ENCODE measurements at regions not wholly inside any gene's neighbourhood (a gene's known extent, or its start where the extent isn't known, plus 50 kb on each side); places are given as distances from the start of the nearest gene placed in this dataset.

- ChIA-PET POLR2A (no interaction called here), CTCF (no interaction called here)
- H3K9me3 ChIP-seq (ENCODE audit: control extremely low read depth in 1 of 3, control insufficient read depth in 2 of 3, insufficient read depth in 1 of 3, low read length in 2 of 3), result no peaks in the 10 kb centered on the region
- no peak for ATAC-seq (ENCODE audit: low read depth)
- no peak overlapping the region for H3K27ac ChIP-seq (ENCODE audit: low read length in 2 of 2)
- DNase-seq, result no peak
- H3K79me2 ChIP-seq (ENCODE audit: control insufficient read depth, insufficient read depth, low read length), result no peaks in the 10 kb centered on the region
- H3K4me1 Mint-ChIP-seq, result no peaks in the 10 kb centered on the region
- WGBS (ENCODE audit: insufficient coverage), result 72% methylated on average over 5 of the region's 6 CpGs
- intact Hi-C loops (cut with micrococcal nuclease), result no loop called here
- no peak overlapping the region for H3K4me2 ChIP-seq (replicated peaks; ENCODE audit: low read depth, low read length, poor library complexity, severe bottlenecking)
- no peak overlapping the region for H3K9ac ChIP-seq (ENCODE audit: low read length)
- no peaks in the 10 kb centered on the region for H3K36me3 ChIP-seq (replicated peaks in 1 of 2; ENCODE audit: control extremely low read depth in 1 of 2, control insufficient read depth in 1 of 2, extremely low read depth in 1 of 2, insufficient read depth in 2 of 2, low read length in 1 of 2)
- H3K27me3 Mint-ChIP-seq, result peaks cover 27% of the 10 kb centered on the region
- no peaks in the 10 kb centered on the region for H4K20me1 ChIP-seq (ENCODE audit: control insufficient read depth, insufficient read depth, low read length, poor library complexity, severe bottlenecking)
- H3K27me3 ChIP-seq (replicated peaks in 1 of 4; ENCODE audit: control extremely low read depth in 1 of 4, control insufficient read depth in 3 of 4, insufficient read depth in 4 of 4, low read length in 3 of 4), result peaks cover 0 to 12% (median 4%) of the 10 kb centered on the region in 4 experiments
- H2AFZ ChIP-seq (ENCODE audit: insufficient read depth, low read depth, low read length, poor library complexity, severe bottlenecking), result no peak overlapping the region
- no peak overlapping the region for H3K27ac Mint-ChIP-seq
- no peaks in the 10 kb centered on the region for H3K4me1 ChIP-seq (ENCODE audit: control insufficient read depth in 2 of 2, insufficient read depth in 2 of 2, low read length in 2 of 2)
- no peak overlapping the region for H3K4me3 Mint-ChIP-seq
- H3K4me3 ChIP-seq (ENCODE audit: control extremely low read depth in 1 of 5, extremely low read depth in 1 of 5, insufficient read depth in 1 of 5, low read depth in 2 of 5, low read length in 4 of 5), result no peak overlapping the region
- TF ChIP-seq, protein P1, sequence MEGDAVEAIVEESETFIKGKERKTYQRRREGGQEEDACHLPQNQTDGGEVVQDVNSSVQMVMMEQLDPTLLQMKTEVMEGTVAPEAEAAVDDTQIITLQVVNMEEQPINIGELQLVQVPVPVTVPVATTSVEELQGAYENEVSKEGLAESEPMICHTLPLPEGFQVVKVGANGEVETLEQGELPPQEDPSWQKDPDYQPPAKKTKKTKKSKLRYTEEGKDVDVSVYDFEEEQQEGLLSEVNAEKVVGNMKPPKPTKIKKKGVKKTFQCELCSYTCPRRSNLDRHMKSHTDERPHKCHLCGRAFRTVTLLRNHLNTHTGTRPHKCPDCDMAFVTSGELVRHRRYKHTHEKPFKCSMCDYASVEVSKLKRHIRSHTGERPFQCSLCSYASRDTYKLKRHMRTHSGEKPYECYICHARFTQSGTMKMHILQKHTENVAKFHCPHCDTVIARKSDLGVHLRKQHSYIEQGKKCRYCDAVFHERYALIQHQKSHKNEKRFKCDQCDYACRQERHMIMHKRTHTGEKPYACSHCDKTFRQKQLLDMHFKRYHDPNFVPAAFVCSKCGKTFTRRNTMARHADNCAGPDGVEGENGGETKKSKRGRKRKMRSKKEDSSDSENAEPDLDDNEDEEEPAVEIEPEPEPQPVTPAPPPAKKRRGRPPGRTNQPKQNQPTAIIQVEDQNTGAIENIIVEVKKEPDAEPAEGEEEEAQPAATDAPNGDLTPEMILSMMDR (IDR thresholded peaks at IDR 0.05), result no peak
- TF ChIP-seq EZH2 (IDR thresholded peaks at IDR 0.05; ENCODE audit: borderline replicate concordance, insufficient read depth, low read depth, low read length, poor library complexity, severe bottlenecking), result no peak
- H3K9me3 Mint-ChIP-seq (ENCODE audit: insufficient read depth), result no peaks in the 10 kb centered on the region
Measured at GRCh38 chr11:33549483-33549882, 151.1 kb downstream of the C11orf91 start.

- H3K4me3 Mint-ChIP-seq, result no peak overlapping the region
- H3K9me3 Mint-ChIP-seq (ENCODE audit: insufficient read depth), result no peaks in the 10 kb centered on the region
- Histone ChIP-seq H2AFZ (ENCODE audit: insufficient read depth, low read depth, low read length, poor library complexity, severe bottlenecking) (no peak overlapping the region), H3K27me3 (replicated peaks in 1 of 4; ENCODE audit: control extremely low read depth in 1 of 4, control insufficient read depth in 3 of 4, insufficient read depth in 4 of 4, low read length in 3 of 4) (peaks cover 0 to 8% (median 2%) of the 10 kb centered on the region in 4 experiments), H3K4me3 (ENCODE audit: control extremely low read depth in 1 of 5, extremely low read depth in 1 of 5, insufficient read depth in 1 of 5, low read depth in 2 of 5, low read length in 4 of 5) (no peak overlapping the region), H3K27ac (ENCODE audit: low read length in 2 of 2) (no peak overlapping the region), H3K9ac (ENCODE audit: low read length) (no peak overlapping the region), H3K79me2 (ENCODE audit: control insufficient read depth, insufficient read depth, low read length) (no peaks in the 10 kb centered on the region), H4K20me1 (ENCODE audit: control insufficient read depth, insufficient read depth, low read length, poor library complexity, severe bottlenecking) (no peaks in the 10 kb centered on the region), H3K36me3 (replicated peaks in 1 of 2; ENCODE audit: control extremely low read depth in 1 of 2, control insufficient read depth in 1 of 2, extremely low read depth in 1 of 2, insufficient read depth in 2 of 2, low read length in 1 of 2) (no peaks in the 10 kb centered on the region), H3K4me2 (replicated peaks; ENCODE audit: low read depth, low read length, poor library complexity, severe bottlenecking) (no peak overlapping the region), H3K9me3 (ENCODE audit: control extremely low read depth in 1 of 3, control insufficient read depth in 2 of 3, insufficient read depth in 1 of 3, low read length in 2 of 3) (no peaks in the 10 kb centered on the region), H3K4me1 (ENCODE audit: control insufficient read depth in 2 of 2, insufficient read depth in 2 of 2, low read length in 2 of 2) (no peaks in the 10 kb centered on the region)
- no peak overlapping the region for H3K27ac Mint-ChIP-seq
- ATAC-seq (ENCODE audit: low read depth), result no peak
- ChIA-PET POLR2A (no interaction called here), CTCF (interaction anchor here (6.6 kb wide), 1 partner anchor 197 kb away, joined by 61 read pairs; no protein-coding TSS in a partner anchor)
- H3K4me1 Mint-ChIP-seq, result no peaks in the 10 kb centered on the region
- TF ChIP-seq EZH2 (IDR thresholded peaks at IDR 0.05; ENCODE audit: borderline replicate concordance, insufficient read depth, low read depth, low read length, poor library complexity, severe bottlenecking), result no peak
- TF ChIP-seq, protein P1 (IDR thresholded peaks at IDR 0.05), result no peak
- no peak for DNase-seq
- peaks cover 33% of the 10 kb centered on the region for H3K27me3 Mint-ChIP-seq
- intact Hi-C loops (cut with micrococcal nuclease), result no loop called here
Measured at GRCh38 chr11:33545931-33546330, 154.7 kb downstream of the C11orf91 start.

All from B cell (primary cell).